ENCODE measurements at regions not wholly inside any gene's neighbourhood (a gene's known extent, or its start where the extent isn't known, plus 50 kb on each side); places are given as distances from the start of the nearest gene placed in this dataset.

GRCh38 chr1:34642679-34643078, 112.2 kb upstream of the GJB5 start:
- TF ChIP-seq CTCF (IDR thresholded peaks at IDR 0.05): no peak
- no peak for TF ChIP-seq EZH2 (IDR thresholded peaks at IDR 0.05; ENCODE audit: borderline replicate concordance, insufficient read depth, low read depth, low read length, poor library complexity, severe bottlenecking)

Measured in B cell (primary cell).